K562 (cell line): ENCODE measurements at regions not wholly inside any gene's neighbourhood (a gene's known extent, or its start where the extent isn't known, plus 50 kb on each side); places are given as distances from the start of the nearest gene placed in this dataset.

ENCODE experiments used
- ATAC-seq: fragments of 200-7000 bp; cut with Tn5 transposase; 3 replicates; pipeline ENCODE4 v1.9.1; 2020; ENCODE audit warnings: moderate library complexity
- BruUV-seq: library from RNA; stranded (reverse); fragments of 400-500 nt; replicated peaks from 2 replicates; lab custom pipeline; 2021; lab: Mats Ljungman, UMichigan
- CTCF ChIA-PET: fragments of 300-600 bp; formaldehyde crosslinking; extraction: SDS; loops from one replicate; lab custom pipeline; 2021; ENCODE audit warnings: low intra/inter-chr PET ratio; lab: Yijun Ruan, JAX
- POLR2A ChIA-PET: fragments of 300-600, 350-650 bp; sonication (Branson Sonifier 250); formaldehyde crosslinking; extraction: SDS; loops from one replicate; lab custom pipeline; 2021; ENCODE audit warnings: antibody characterized with exemption, inconsistent platforms; lab: Yijun Ruan, JAX
- DNase-seq, 4 experiments: peaks; one replicate each; pipeline versions ENCODE4 v3.0.0 to v3.0.0-alpha.2; 2011 to 2018; ENCODE audit warnings: low spot score in 3 of 4, mixed read lengths in 3 of 4; ENCODE audit errors: extremely low read depth in 1 of 4
- FAIRE-seq: peaks from 2 replicates; lab custom pipeline; 2011; peaks lifted over from hg19 to GRCh38; lab: Jason Lieb, UNC
- H2AFZ ChIP-seq: 2 replicates; pipeline ENCODE4 v1.6.0; 2011; ENCODE audit warnings: low read depth, low read length, control low read depth, inconsistent platforms
- H3K27ac ChIP-seq: fragments of 200-600 bp; 3 replicates; pipeline ENCODE4 v1.8.0; 2011; ENCODE audit warnings: low read depth, mild to moderate bottlenecking, control low read depth, inconsistent platforms, low read length, moderate library complexity, mixed read lengths; ENCODE audit errors: extremely low read depth
- H3K27me3 ChIP-seq, 2 experiments: fragments of 300-600 bp in 1 of 2; 2 replicates in 1 of 2; 3 replicates in 1 of 2; pipeline versions ENCODE4 v1.6.0 to v1.8.0; 2011; ENCODE audit warnings: inconsistent platforms in 2 of 2, low read length in 2 of 2, mild to moderate bottlenecking in 1 of 2, mixed read lengths in 1 of 2, moderate library complexity in 1 of 2; ENCODE audit not compliant: control insufficient read depth in 2 of 2, insufficient read depth in 2 of 2
- H3K36me3 ChIP-seq: fragments of 300-600 bp; 3 replicates; pipeline ENCODE4 v1.8.0; 2011; ENCODE audit warnings: mild to moderate bottlenecking, low read length, inconsistent platforms; ENCODE audit not compliant: control insufficient read depth, insufficient read depth
- H3K4me1 ChIP-seq, 2 experiments: fragments of 200-600 bp in 1 of 2; replicated peaks in 1 of 2; 2 replicates in 1 of 2; 3 replicates in 1 of 2; pipeline versions ENCODE4 v1.5.1 to v1.8.0; 2011; ENCODE audit warnings: inconsistent platforms in 2 of 2, low read length in 2 of 2, mild to moderate bottlenecking in 1 of 2, mixed read lengths in 1 of 2, moderate library complexity in 1 of 2; ENCODE audit not compliant: control insufficient read depth in 2 of 2, insufficient read depth in 2 of 2
- H3K4me2 ChIP-seq: 2 replicates; pipeline ENCODE4 v1.6.1; 2011; ENCODE audit warnings: low read length, control low read depth, inconsistent platforms, mixed read lengths; ENCODE audit not compliant: insufficient read depth
- H3K4me3 ChIP-seq: fragments of 200-600 bp; sonication (generic), shearing (Covaris generic); 2 replicates; pipeline ENCODE4 v1.5.1; 2016; ENCODE audit warnings: control low read depth, inconsistent platforms
- H3K79me2 ChIP-seq: fragments of 200-600 bp; 3 replicates; pipeline ENCODE4 v1.8.0; 2011; ENCODE audit warnings: low read length, inconsistent platforms; ENCODE audit not compliant: control insufficient read depth, insufficient read depth
- H3K9ac ChIP-seq, 2 experiments: 2 replicates each; pipeline versions ENCODE4 v1.6.0 to v1.6.1; 2011; ENCODE audit warnings: low read depth in 2 of 2, low read length in 2 of 2, control low read depth in 1 of 2, inconsistent platforms in 1 of 2, mild to moderate bottlenecking in 1 of 2, mixed read lengths in 1 of 2; ENCODE audit not compliant: insufficient read depth in 1 of 2
- H3K9me1 ChIP-seq: one replicate; pipeline ENCODE4 v1.6.0; 2011; ENCODE audit warnings: inconsistent platforms, mild to moderate bottlenecking, low read length, moderate library complexity; ENCODE audit not compliant: control insufficient read depth, insufficient read depth
- H3K9me3 ChIP-seq: replicated peaks from 2 replicates; pipeline ENCODE4 v1.5.1; 2011; ENCODE audit warnings: low read depth, low read length, inconsistent platforms; ENCODE audit not compliant: control insufficient read depth, insufficient read depth
- H4K20me1 ChIP-seq: replicated peaks from 2 replicates; pipeline ENCODE4 v1.6.1; 2011; ENCODE audit warnings: low read length, inconsistent platforms, mixed read lengths; ENCODE audit not compliant: control insufficient read depth, insufficient read depth
- ASH1L ChIP-seq: fragments of 450-650 bp; IDR thresholded peaks from 2 replicates; pipeline ENCODE4 v1.6.1; 2018; ENCODE audit warnings: borderline replicate concordance, mild to moderate bottlenecking, low read depth; ENCODE audit not compliant: partially characterized antibody
- DDX20 ChIP-seq: fragments of 450-650 bp; IDR thresholded peaks from 2 replicates; pipeline ENCODE4 v1.6.1; 2016; ENCODE audit warnings: missing genetic modification characterization, low read depth, mild to moderate bottlenecking, missing compliant biosample characterization, moderate library complexity
- GATA2 ChIP-seq: sonication (generic); formaldehyde crosslinking; IDR thresholded peaks from 2 replicates; pipeline ENCODE4 v1.4.0; 2020; ENCODE audit warnings: mild to moderate bottlenecking, missing genetic modification reagents
- HDAC8 ChIP-seq: fragments of 450-650 bp; IDR thresholded peaks from 2 replicates; pipeline ENCODE4 v1.6.1; 2016; ENCODE audit warnings: mild to moderate bottlenecking, missing genetic modification characterization, moderate library complexity, missing compliant biosample characterization
- RBM14 ChIP-seq: fragments of 200-400 bp; formaldehyde crosslinking; IDR thresholded peaks from 2 replicates; pipeline ENCODE4 v1.6.1; 2018; ENCODE audit warnings: low read depth, mild to moderate bottlenecking, low read length, moderate library complexity, borderline replicate concordance; ENCODE audit not compliant: insufficient read depth
- ZNF263 ChIP-seq: sonication (generic); formaldehyde crosslinking; IDR thresholded peaks from 2 replicates; pipeline ENCODE4 v1.8.0; 2022; ENCODE audit warnings: mild to moderate bottlenecking, missing genetic modification reagents, borderline replicate concordance
- ZNF75A ChIP-seq: fragments of 450-650 bp; formaldehyde crosslinking; IDR thresholded peaks from 2 replicates; pipeline ENCODE4 v1.4.0; 2020; ENCODE audit warnings: mild to moderate bottlenecking
- WGBS: fragments of 100-300 bp; shearing (Covaris generic); methylation state at CpG from one replicate; pipeline ENCODE4 v1.1.6; 2016; ENCODE audit warnings: low coverage, mixed read lengths; ENCODE audit not compliant: insufficient coverage; ENCODE audit errors: missing lambda C conversion rate; 5-methylcytosine and 5-hydroxymethylcytosine counted together
- in situ Hi-C: fragments of 300-500 bp; cut with MboI; formaldehyde crosslinking; loops from 4 replicates; pipeline ENCODE4 v1.15.0; 2018; ENCODE audit warnings: inconsistent platforms, mixed read lengths
- intact Hi-C: fragments of 100-400 bp; cut with micrococcal nuclease; formaldehyde crosslinking; loops from 2 replicates; pipeline ENCODE4 v1.14.2; 2022
- TF ChIP-seq, protein P1 (sequence below): sonication (generic); formaldehyde crosslinking; IDR thresholded peaks from 2 replicates; pipeline ENCODE4 v1.8.0; 2022; ENCODE audit warnings: missing genetic modification reagents, mild to moderate bottlenecking, moderate library complexity, borderline replicate concordance
- TF ChIP-seq, protein P2 (sequence below): fragments of 250-450 bp; sonication (Bioruptor Pico); IDR thresholded peaks from 2 replicates; pipeline ENCODE4 v1.4.0; 2020

DNA sequence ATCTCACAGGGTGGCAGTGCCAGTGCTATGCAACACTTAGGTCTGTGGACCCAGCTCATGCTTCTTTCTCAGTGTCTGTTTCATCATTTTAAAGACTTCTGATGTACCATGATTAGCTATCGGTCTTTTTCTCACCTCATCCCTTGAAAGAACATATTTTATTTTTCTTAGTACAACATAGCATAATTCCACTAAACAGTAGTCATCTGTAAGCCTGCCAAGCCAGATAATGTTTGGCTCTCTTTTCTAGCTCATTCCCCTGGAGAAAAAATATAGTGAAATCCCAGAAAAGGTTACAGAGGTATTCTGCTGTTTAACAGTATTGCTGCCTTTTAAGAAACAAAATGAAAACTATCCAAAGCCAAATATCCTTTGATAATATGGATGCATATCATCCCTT is 177.0 kb upstream of the MMS22L start:
- Histone ChIP-seq H3K79me2 (no peaks in the 10 kb centered on the region), H3K27ac (no peak overlapping the region), H3K9ac (no peak overlapping the region), H3K9me3 (no peaks in the 10 kb centered on the region), H3K4me2 (no peak overlapping the region), H2AFZ (no peak overlapping the region), H3K27me3 (no peaks in the 10 kb centered on the region), H3K4me3 (no peak overlapping the region), H3K36me3 (no peaks in the 10 kb centered on the region), H3K4me1 (no peaks in the 10 kb centered on the region), H4K20me1 (no peaks in the 10 kb centered on the region), H3K9me1 (no peaks in the 10 kb centered on the region)
- in situ Hi-C loops: no loop called here
- WGBS: 0% methylated on average over 1 of the region's 1 CpG
- FAIRE-seq (no peak), DNase-seq (no peak), ATAC-seq (no peak)
- intact Hi-C loops: no loop called here
- CTCF ChIA-PET: no interaction called here
- TF ChIP-seq RBM14 (no peak), ASH1L (no peak)
- POLR2A ChIA-PET: no interaction called here
- no TSS peak for BruUV-seq

DNA sequence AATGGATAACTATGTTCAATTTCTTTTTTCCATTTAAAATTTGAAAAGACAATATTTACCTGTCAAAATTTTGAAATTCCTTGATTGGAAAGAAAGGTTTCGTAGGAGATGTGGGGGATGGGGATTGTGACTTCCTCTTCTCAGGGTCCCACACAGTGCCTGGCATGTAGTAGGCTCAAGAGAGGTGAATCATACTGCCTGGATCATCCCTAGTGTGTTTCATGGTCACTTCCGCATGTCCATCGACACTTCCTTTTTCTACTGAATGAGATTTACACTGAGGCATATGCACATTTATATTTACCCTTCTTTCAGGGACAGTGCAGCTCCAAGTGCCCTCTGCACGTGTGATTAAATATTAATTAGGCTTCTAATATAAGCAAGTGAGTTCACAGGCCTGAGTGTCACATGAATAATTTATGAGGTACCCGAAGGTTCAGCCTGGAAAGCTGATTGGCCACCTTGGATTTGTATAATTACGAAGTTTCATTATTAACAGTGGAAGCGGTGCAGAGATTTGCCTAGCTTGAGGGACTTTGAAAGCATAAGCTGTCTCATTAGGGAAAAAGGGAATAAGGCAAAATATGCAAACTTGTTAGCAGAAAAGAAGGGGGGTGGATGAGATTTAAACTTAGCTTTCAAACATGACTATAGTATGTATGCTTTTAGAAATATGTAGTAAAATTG is 177.5 kb upstream of the MMS22L start:
- Histone ChIP-seq H3K4me2 (no peak overlapping the region), H4K20me1 (no peaks in the 10 kb centered on the region), H3K9me3 (no peaks in the 10 kb centered on the region), H3K27me3 (no peaks in the 10 kb centered on the region), H3K9me1 (no peaks in the 10 kb centered on the region), H3K4me3 (no peak overlapping the region), H3K4me1 (no peaks in the 10 kb centered on the region), H3K79me2 (no peaks in the 10 kb centered on the region), H3K36me3 (no peaks in the 10 kb centered on the region), H3K9ac (no peak overlapping the region), H3K27ac (no peak overlapping the region), H2AFZ (no peak overlapping the region)
- no TSS peak for BruUV-seq
- 0% methylated on average over 7 of the region's 7 CpGs for WGBS
- POLR2A ChIA-PET: no interaction called here
- intact Hi-C loops (no loop called here), in situ Hi-C loops (no loop called here)
- FAIRE-seq (no peak), DNase-seq (no peak), ATAC-seq (no peak)
- CTCF ChIA-PET: no interaction called here
- no peak for TF ChIP-seq GATA2 (CRISPR knock-in tag)
- TF ChIP-seq ZNF75A (CRISPR knock-in tag): no peak
- TF ChIP-seq HDAC8: no peak
- TF ChIP-seq, protein P1, sequence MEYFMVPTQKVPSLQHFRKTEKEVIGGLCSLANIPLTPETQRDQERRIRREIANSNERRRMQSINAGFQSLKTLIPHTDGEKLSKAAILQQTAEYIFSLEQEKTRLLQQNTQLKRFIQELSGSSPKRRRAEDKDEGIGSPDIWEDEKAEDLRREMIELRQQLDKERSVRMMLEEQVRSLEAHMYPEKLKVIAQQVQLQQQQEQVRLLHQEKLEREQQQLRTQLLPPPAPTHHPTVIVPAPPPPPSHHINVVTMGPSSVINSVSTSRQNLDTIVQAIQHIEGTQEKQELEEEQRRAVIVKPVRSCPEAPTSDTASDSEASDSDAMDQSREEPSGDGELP: no peak
- TF ChIP-seq DDX20: no peak
- TF ChIP-seq, protein P2, sequence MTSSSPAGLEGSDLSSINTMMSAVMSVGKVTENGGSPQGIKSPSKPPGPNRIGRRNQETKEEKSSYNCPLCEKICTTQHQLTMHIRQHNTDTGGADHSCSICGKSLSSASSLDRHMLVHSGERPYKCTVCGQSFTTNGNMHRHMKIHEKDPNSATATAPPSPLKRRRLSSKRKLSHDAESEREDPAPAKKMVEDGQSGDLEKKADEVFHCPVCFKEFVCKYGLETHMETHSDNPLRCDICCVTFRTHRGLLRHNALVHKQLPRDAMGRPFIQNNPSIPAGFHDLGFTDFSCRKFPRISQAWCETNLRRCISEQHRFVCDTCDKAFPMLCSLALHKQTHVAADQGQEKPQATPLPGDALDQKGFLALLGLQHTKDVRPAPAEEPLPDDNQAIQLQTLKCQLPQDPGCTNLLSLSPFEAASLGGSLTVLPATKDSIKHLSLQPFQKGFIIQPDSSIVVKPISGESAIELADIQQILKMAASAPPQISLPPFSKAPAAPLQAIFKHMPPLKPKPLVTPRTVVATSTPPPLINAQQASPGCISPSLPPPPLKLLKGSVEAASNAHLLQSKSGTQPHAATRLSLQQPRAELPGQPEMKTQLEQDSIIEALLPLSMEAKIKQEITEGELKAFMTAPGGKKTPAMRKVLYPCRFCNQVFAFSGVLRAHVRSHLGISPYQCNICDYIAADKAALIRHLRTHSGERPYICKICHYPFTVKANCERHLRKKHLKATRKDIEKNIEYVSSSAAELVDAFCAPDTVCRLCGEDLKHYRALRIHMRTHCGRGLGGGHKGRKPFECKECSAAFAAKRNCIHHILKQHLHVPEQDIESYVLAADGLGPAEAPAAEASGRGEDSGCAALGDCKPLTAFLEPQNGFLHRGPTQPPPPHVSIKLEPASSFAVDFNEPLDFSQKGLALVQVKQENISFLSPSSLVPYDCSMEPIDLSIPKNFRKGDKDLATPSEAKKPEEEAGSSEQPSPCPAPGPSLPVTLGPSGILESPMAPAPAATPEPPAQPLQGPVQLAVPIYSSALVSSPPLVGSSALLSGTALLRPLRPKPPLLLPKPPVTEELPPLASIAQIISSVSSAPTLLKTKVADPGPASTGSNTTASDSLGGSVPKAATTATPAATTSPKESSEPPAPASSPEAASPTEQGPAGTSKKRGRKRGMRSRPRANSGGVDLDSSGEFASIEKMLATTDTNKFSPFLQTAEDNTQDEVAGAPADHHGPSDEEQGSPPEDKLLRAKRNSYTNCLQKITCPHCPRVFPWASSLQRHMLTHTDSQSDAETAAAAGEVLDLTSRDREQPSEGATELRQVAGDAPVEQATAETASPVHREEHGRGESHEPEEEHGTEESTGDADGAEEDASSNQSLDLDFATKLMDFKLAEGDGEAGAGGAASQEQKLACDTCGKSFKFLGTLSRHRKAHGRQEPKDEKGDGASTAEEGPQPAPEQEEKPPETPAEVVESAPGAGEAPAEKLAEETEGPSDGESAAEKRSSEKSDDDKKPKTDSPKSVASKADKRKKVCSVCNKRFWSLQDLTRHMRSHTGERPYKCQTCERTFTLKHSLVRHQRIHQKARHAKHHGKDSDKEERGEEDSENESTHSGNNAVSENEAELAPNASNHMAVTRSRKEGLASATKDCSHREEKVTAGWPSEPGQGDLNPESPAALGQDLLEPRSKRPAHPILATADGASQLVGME (CRISPR knock-in tag): no peak
- TF ChIP-seq ZNF263 (CRISPR knock-in tag): no peak
